Upper lobe of left lung (tissue), 4 donors: ENCODE measurements at regions not wholly inside any gene's neighbourhood (a gene's known extent, or its start where the extent isn't known, plus 50 kb on each side); places are given as distances from the start of the nearest gene placed in this dataset.

Experiments
- EP300 ChIP-seq, 4 donors: sonication (generic); formaldehyde crosslinking; IDR thresholded peaks; one replicate each; pipeline ENCODE4 v1.5.1; 2017; ENCODE audit warnings: antibody characterized with exemption in 4 of 4, control low read depth in 2 of 4
- POLR2A ChIP-seq, 4 donors: fragments of 450-650 bp; IDR thresholded peaks; one replicate each; pipeline ENCODE4 v1.5.1; 2016 to 2017; ENCODE audit warnings: antibody characterized with exemption in 4 of 4, mild to moderate bottlenecking in 2 of 4
- POLR2AphosphoS5 ChIP-seq, 2 donors: sonication (generic); formaldehyde crosslinking; IDR thresholded peaks; one replicate each; pipeline ENCODE4 v1.5.1; 2017; ENCODE audit warnings: antibody characterized with exemption in 2 of 2
- TF ChIP-seq, protein P1 (sequence below), 6 experiments: fragments of 450-650 bp in 4 of 6; fragments of 200-600 bp in 2 of 6; sonication (generic) in 2 of 6; IDR thresholded peaks; one replicate each; pipeline ENCODE4 v1.5.1; 2016 to 2019; ENCODE audit warnings: antibody characterized with exemption in 6 of 6

DNA sequence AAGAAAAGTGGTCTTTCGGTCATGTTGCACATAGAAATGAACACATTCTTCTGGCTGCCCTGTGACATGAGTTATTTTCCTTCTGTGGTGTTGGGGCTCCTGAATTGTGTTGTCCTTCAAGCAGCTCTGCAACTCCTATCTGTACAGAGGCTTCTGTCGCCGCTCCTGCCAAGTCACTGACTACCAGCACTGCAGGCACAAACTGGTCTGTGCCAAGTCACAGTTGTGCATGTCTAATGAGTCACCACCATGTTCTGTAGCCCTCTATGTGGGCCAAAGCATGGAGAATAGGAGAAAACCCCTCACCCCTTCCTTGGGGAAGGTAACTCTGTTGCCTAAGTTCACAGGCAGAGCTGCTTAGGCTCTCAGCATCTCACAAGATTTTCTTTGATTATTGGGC lies 283.3 kb downstream of the RPL10L start:
- TF ChIP-seq, protein P1, sequence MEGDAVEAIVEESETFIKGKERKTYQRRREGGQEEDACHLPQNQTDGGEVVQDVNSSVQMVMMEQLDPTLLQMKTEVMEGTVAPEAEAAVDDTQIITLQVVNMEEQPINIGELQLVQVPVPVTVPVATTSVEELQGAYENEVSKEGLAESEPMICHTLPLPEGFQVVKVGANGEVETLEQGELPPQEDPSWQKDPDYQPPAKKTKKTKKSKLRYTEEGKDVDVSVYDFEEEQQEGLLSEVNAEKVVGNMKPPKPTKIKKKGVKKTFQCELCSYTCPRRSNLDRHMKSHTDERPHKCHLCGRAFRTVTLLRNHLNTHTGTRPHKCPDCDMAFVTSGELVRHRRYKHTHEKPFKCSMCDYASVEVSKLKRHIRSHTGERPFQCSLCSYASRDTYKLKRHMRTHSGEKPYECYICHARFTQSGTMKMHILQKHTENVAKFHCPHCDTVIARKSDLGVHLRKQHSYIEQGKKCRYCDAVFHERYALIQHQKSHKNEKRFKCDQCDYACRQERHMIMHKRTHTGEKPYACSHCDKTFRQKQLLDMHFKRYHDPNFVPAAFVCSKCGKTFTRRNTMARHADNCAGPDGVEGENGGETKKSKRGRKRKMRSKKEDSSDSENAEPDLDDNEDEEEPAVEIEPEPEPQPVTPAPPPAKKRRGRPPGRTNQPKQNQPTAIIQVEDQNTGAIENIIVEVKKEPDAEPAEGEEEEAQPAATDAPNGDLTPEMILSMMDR (IDR thresholded peaks at IDR 0.05): no peak
- no peak for TF ChIP-seq POLR2AphosphoS5 (IDR thresholded peaks at IDR 0.05)
- no peak for TF ChIP-seq EP300 (IDR thresholded peaks at IDR 0.05)
- no peak for TF ChIP-seq POLR2A (IDR thresholded peaks at IDR 0.05)
